A673 (cell line): ENCODE measurements at regions not wholly inside any gene's neighbourhood (a gene's known extent, or its start where the extent isn't known, plus 50 kb on each side); places are given as distances from the start of the nearest gene placed in this dataset.

Experiments used
- BruUV-seq: library from RNA; stranded (reverse); fragments of 400-500 nt; replicated peaks from 2 replicates; lab custom pipeline; 2021; lab: Mats Ljungman, UMichigan
- CTCF ChIA-PET: fragments of 300-600 bp; sonication (Branson Sonifier 250); formaldehyde crosslinking; loops from one replicate; lab custom pipeline; 2022; ENCODE audit warnings: antibody characterized with exemption; lab: Charles Lee
- POLR2A ChIA-PET: fragments of 300-600 bp; sonication (Branson Sonifier 250); formaldehyde crosslinking; loops from one replicate; lab custom pipeline; 2022; ENCODE audit warnings: antibody characterized with exemption; ENCODE audit not compliant: low non-redundant PET; lab: Charles Lee
- DNase-seq: peaks from one replicate; pipeline ENCODE4 v3.0.0-alpha.2; 2015; ENCODE audit warnings: low spot score
- H3K27ac ChIP-seq: fragments of 200-600 bp; sonication (generic); 2 replicates; pipeline ENCODE4 v1.5.1; 2016; ENCODE audit warnings: mixed run types, low read depth, mild to moderate bottlenecking, mixed read lengths, antibody characterized with exemption, low read length; ENCODE audit not compliant: poor library complexity, severe bottlenecking
- H3K27me3 ChIP-seq: fragments of 200-600 bp; sonication (generic); replicated peaks from 2 replicates; pipeline ENCODE4 v1.6.1; 2017; ENCODE audit warnings: mixed run types, low read depth, mild to moderate bottlenecking, mixed read lengths, antibody characterized with exemption, low read length; ENCODE audit not compliant: insufficient read depth, poor library complexity
- H3K36me3 ChIP-seq: fragments of 200-600 bp; sonication (generic); 2 replicates; pipeline ENCODE4 v1.6.1; 2016; ENCODE audit warnings: mixed run types, mild to moderate bottlenecking, mixed read lengths, antibody characterized with exemption, low read length; ENCODE audit not compliant: insufficient read depth, poor library complexity, severe bottlenecking
- H3K4me1 ChIP-seq: fragments of 200-600 bp; sonication (generic); 2 replicates; pipeline ENCODE4 v1.6.1; 2017; ENCODE audit warnings: mixed run types, mild to moderate bottlenecking, mixed read lengths, antibody characterized with exemption, low read length; ENCODE audit not compliant: insufficient read depth, poor library complexity, severe bottlenecking
- H3K4me3 ChIP-seq: fragments of 200-600 bp; sonication (generic); 2 replicates; pipeline ENCODE4 v1.5.1; 2016; ENCODE audit warnings: low read depth, mixed run types, mild to moderate bottlenecking, mixed read lengths, low read length; ENCODE audit not compliant: poor library complexity, severe bottlenecking
- H3K9me3 ChIP-seq: fragments of 200-600 bp; sonication (generic); 2 replicates; pipeline ENCODE4 v1.6.1; 2016; ENCODE audit warnings: mixed run types, low read depth, mild to moderate bottlenecking, mixed read lengths, antibody characterized with exemption, low read length; ENCODE audit not compliant: poor library complexity, severe bottlenecking
- CTCF ChIP-seq: fragments of 300-800, 200-600 bp; sonication (generic); conservative IDR thresholded peaks from 2 replicates; pipeline ENCODE4 v1.5.1; 2017; ENCODE audit warnings: low read depth, mild to moderate bottlenecking, antibody characterized with exemption, low read length, moderate library complexity, mixed read lengths
- EZH2 ChIP-seq: fragments of 200-600 bp; sonication (generic); IDR thresholded peaks from 2 replicates; pipeline ENCODE4 v1.6.1; 2017; ENCODE audit warnings: borderline replicate concordance, low read depth, mild to moderate bottlenecking, mixed read lengths, antibody characterized with exemption, low read length; ENCODE audit not compliant: poor library complexity, severe bottlenecking
- intact Hi-C: fragments of 100-400 bp; cut with micrococcal nuclease; formaldehyde crosslinking; loops from one replicate; pipeline ENCODE4 v1.10.0; 2022; ENCODE audit not compliant: unreplicated experiment

- TF ChIP-seq CTCF (no peak), EZH2 (no peak)
- no peak for DNase-seq
- no peak overlapping the region for H3K27ac ChIP-seq
- no peaks in the 10 kb centered on the region for H3K4me1 ChIP-seq
- BruUV-seq = no TSS peak
- no peaks in the 10 kb centered on the region for H3K36me3 ChIP-seq
- intact Hi-C loops = no loop called here
- CTCF ChIA-PET = no interaction called here
- no peak overlapping the region for H3K4me3 ChIP-seq
- peaks cover 14% of the 10 kb centered on the region for H3K27me3 ChIP-seq
- POLR2A ChIA-PET = interaction anchor here (0.6 kb wide), 1 partner anchor 140 kb away, joined by 3 read pairs; no protein-coding TSS in a partner anchor
- no peaks in the 10 kb centered on the region for H3K9me3 ChIP-seq
Measured at GRCh38 chr11:119496469-119496868, 73.5 kb upstream of the THY1 start.

- no peaks in the 10 kb centered on the region for H3K4me1 ChIP-seq
- peaks cover 4% of the 10 kb centered on the region for H3K27me3 ChIP-seq
- no peak overlapping the region for H3K4me3 ChIP-seq
- DNase-seq = peak; percentile 26
- ChIA-PET CTCF (no interaction called here), POLR2A (no interaction called here)
- H3K36me3 ChIP-seq = no peaks in the 10 kb centered on the region
- H3K27ac ChIP-seq = no peak overlapping the region
- no peak for TF ChIP-seq CTCF
- TF ChIP-seq EZH2 = no peak
- H3K9me3 ChIP-seq = no peaks in the 10 kb centered on the region
- BruUV-seq = no TSS peak
- intact Hi-C loops = no loop called here
Measured at GRCh38 chr11:119493712-119494111, 70.7 kb upstream of the THY1 start.

- Histone ChIP-seq H3K27me3 (no peaks in the 10 kb centered on the region), H3K36me3 (no peaks in the 10 kb centered on the region), H3K4me1 (no peaks in the 10 kb centered on the region), H3K9me3 (no peaks in the 10 kb centered on the region), H3K27ac (no peak overlapping the region), H3K4me3 (no peak overlapping the region)
- intact Hi-C loops = no loop called here
- ChIA-PET CTCF (interaction anchor here (0.6 to 0.7 kb wide), 4 partner anchors 135 to 723 kb away, joined by 3 to 7 read pairs (median 6); partner anchors contain the start of gene MCAM), POLR2A (interaction anchor here (0.7 kb wide), 1 partner anchor 17 kb away, joined by 8 read pairs; no protein-coding TSS in a partner anchor)
- TF ChIP-seq CTCF (peak; percentile 48; the same call in 1 of the 2 replicates), EZH2 (no peak)
- peak; percentile 38 for DNase-seq
- BruUV-seq = no TSS peak
Measured at GRCh38 chr11:119491753-119492510, 69.0 kb upstream of the THY1 start.
